ENCODE measurements at regions not wholly inside any gene's neighbourhood (a gene's known extent, or its start where the extent isn't known, plus 50 kb on each side); places are given as distances from the start of the nearest gene placed in this dataset.

- DNase-seq (ENCODE audit: low read depth) = peak; percentile 12
- TF ChIP-seq, protein P1, sequence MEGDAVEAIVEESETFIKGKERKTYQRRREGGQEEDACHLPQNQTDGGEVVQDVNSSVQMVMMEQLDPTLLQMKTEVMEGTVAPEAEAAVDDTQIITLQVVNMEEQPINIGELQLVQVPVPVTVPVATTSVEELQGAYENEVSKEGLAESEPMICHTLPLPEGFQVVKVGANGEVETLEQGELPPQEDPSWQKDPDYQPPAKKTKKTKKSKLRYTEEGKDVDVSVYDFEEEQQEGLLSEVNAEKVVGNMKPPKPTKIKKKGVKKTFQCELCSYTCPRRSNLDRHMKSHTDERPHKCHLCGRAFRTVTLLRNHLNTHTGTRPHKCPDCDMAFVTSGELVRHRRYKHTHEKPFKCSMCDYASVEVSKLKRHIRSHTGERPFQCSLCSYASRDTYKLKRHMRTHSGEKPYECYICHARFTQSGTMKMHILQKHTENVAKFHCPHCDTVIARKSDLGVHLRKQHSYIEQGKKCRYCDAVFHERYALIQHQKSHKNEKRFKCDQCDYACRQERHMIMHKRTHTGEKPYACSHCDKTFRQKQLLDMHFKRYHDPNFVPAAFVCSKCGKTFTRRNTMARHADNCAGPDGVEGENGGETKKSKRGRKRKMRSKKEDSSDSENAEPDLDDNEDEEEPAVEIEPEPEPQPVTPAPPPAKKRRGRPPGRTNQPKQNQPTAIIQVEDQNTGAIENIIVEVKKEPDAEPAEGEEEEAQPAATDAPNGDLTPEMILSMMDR (conservative IDR thresholded peaks at IDR 0.05; ENCODE audit: low read length) = no peak
- no peak overlapping the region for H3K4me3 ChIP-seq (ENCODE audit: low read length)
These were observed 189.7 kb downstream of the BCAT1 start for GRCh38 chr12:24759155-24759554.

GRCh38 chr12:24756479-24757024 lies 192.3 kb downstream of the BCAT1 start:
- no peak for DNase-seq (ENCODE audit: low read depth)
- TF ChIP-seq, protein P1 (conservative IDR thresholded peaks at IDR 0.05; ENCODE audit: low read length) = no peak
- H3K4me3 ChIP-seq (ENCODE audit: low read length) = no peak overlapping the region

DNA sequence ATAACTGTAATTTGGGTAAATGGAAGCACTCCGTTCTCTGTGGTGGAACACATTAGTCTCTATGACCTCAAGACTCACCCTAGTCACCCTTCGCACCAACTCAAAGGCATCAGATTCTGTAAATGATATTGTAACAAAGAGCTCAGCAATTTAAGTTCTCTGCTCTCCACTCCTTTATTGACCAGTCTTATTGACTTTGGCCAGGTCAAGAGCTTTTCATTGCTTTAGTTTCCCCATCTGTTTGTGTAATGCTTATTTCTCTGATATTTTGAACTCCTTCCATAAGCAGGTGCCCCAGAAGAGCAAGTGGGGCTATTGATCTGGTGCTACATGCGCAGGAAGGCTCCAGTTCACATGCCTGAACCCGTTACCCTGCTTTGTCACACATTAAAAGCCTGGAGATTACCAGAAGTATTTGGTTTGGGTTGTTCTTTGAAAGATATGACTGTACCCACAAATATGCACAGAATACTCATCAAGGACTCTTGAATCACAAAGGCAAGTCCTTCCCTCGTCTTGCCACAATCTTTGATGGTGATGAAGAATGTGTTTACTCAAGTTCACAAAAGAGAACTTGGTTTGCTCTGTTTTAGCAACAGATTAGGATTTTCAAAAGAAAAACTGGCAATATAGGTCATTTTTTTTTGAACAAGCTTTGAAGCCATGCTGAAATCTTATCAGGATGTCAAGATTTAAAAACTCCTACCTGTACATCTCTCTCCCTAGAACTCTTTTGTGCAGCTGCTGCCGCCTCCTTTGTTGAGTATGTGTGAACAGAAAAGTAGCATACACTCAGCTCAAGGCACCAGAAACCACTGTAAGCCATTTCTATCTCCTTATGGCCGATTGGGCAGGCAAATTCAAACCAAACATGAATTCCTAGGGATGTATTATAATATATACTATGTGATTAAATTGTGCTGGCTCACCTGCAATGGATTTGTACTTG lies 193.9 kb downstream of the BCAT1 start:
- TF ChIP-seq, protein P1 (conservative IDR thresholded peaks at IDR 0.05; ENCODE audit: low read length) = no peak
- DNase-seq (ENCODE audit: low read depth) = peak; percentile 77
- no peak overlapping the region for H3K4me3 ChIP-seq (ENCODE audit: low read length)

DNA sequence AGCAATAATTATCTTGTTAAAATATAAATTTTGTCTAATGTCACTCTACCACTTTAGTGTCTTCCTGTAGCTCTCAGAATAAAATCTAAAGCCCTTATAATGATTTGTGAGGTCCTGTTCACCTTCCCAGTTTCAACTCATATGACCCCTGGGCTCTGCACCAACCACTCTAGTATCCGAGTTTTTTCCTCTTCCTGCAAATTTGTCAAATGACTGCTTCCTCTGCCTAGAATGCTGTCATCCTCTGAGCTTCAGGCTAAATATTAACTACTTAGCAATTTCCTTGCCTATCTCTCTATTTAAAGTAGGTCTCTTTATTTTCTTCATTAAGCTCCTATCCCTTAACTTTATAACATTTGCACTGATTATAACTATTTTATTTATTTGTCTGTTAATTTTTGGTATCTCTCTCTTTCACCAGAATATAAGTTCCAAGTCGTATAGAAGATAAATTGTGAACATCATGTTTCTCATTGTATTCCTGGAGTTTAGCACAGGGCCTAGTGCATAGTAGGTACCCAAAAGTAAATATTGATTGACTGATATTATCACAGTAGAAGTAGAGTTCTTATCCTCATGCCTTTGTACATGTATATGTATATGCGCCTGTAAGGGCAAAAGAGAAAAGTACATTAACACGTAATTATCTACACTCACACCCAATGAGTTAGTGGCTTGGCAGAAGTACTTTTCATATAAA lies 196.0 kb downstream of the BCAT1 start:
- DNase-seq (ENCODE audit: low read depth) = no peak
- H3K4me3 ChIP-seq (ENCODE audit: low read length) = no peak overlapping the region
- TF ChIP-seq, protein P1 (conservative IDR thresholded peaks at IDR 0.05; ENCODE audit: low read length) = no peak

DNA sequence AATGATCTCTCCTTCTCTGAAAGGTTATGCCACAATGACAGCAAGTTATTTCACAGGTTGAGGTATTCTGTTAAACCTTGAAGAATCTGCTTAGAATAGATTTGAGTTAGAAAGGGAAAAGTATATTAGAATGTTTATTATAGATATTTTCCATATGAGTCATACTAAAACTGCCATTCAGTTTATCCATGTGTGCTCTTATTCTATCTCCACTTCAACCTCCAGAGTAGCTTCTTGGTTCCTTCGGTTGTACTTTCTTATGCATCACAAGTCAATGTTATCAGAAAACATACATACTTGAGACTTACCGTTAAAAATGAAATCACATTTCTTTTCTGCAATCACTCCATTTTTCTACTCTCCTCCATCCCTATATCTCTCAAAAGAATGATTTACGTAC lies 197.7 kb downstream of the BCAT1 start:
- H3K4me3 ChIP-seq (ENCODE audit: low read length) = no peak overlapping the region
- TF ChIP-seq, protein P1 (conservative IDR thresholded peaks at IDR 0.05; ENCODE audit: low read length) = no peak
- no peak for DNase-seq (ENCODE audit: low read depth)

- H3K4me3 ChIP-seq (ENCODE audit: low read length) = no peak overlapping the region
- no peak for DNase-seq (ENCODE audit: low read depth)
- TF ChIP-seq, protein P1 (conservative IDR thresholded peaks at IDR 0.05; ENCODE audit: low read length) = no peak
These were observed 198.6 kb downstream of the BCAT1 start for GRCh38 chr12:24750263-24750662.

Measured in AG10803 (cell line).